ENCODE measurements at regions not wholly inside any gene's neighbourhood (a gene's known extent, or its start where the extent isn't known, plus 50 kb on each side); places are given as distances from the start of the nearest gene placed in this dataset.
"Not testable (repeated sequence)": the region's sequence is repeated elsewhere in the genome, so short reads cannot be mapped to it uniquely, and the experiment has no call there.

- Mint-ChIP-seq H3K27me3 (peaks cover 2% of the 10 kb centered on the region), H3K9me3 (peaks cover 16% of the 10 kb centered on the region), H3K36me3 (ENCODE audit: low read depth) (peaks cover 5% of the 10 kb centered on the region), H3K4me1 (ENCODE audit: low read depth) (no peaks in the 10 kb centered on the region), H3K4me3 (no peak overlapping the region), H3K27ac (no peak overlapping the region)
- DNase-seq, result no peak
These were observed 156.8 kb upstream of the STS start for GRCh38 chrX:6990552-6991193.

DNA sequence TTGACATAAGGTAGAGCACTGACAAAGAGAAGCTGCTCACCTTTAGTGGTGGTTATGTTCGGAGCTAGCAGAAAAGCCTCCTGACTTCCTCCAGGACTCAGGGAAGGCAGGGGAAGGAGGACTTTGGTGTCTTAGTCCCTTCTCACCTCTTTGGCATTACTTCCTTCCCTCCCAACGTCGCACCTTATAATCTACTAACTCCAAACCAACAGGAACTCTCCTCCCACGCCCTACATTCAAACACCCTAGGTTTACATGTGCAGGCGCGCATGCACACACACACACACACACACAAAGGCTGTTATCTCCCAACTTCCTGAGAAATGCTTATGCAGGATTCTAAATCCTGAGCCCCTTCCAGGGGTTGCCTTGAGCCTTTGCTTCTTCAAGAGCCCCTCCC, 157.7 kb upstream of the STS start:
- DNase-seq, result no peak
- H3K36me3 Mint-ChIP-seq (ENCODE audit: low read depth), result peaks cover 5% of the 10 kb centered on the region
- no peak overlapping the region for H3K4me3 Mint-ChIP-seq

GRCh38 chrX:6988694-6989093, 158.8 kb upstream of the STS start:
- not testable (repeated sequence) for H3K4me1 Mint-ChIP-seq (ENCODE audit: low read depth)

More for the DNA sequence above, 157.7 kb upstream of the STS start:
- Mint-ChIP-seq H3K4me1 (ENCODE audit: low read depth) (no peaks in the 10 kb centered on the region), H3K27me3 (peaks cover 2% of the 10 kb centered on the region), H3K27ac (no peak overlapping the region), H3K9me3 (peaks cover 12% of the 10 kb centered on the region)

DNA sequence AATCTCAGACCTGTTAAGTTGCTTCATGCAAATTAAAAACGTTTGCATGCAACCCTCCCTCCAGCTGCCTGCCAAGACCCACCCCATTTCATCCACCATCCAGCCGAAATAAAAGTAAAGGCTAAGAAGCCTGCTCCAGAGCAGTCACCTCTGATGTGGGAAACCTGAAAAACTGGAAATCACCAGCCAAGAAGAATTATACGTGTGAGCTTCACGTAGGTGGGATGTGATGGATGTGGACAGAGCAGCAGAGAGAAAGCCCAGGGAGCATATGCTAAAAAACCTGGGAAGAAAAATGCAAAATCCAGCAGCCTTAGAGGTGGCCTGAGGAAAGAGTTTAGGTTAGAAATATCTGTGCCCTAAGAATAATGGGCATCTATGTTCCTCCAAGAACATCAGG, 160.6 kb upstream of the STS start:
- no peaks in the 10 kb centered on the region for H3K9me3 Mint-ChIP-seq
- H3K36me3 Mint-ChIP-seq (ENCODE audit: low read depth), result no peaks in the 10 kb centered on the region
- DNase-seq, result no peak
- no peaks in the 10 kb centered on the region for H3K27me3 Mint-ChIP-seq
- H3K27ac Mint-ChIP-seq, result no peak overlapping the region
- no peaks in the 10 kb centered on the region for H3K4me1 Mint-ChIP-seq (ENCODE audit: low read depth)
- no peak overlapping the region for H3K4me3 Mint-ChIP-seq

More at GRCh38 chrX:6988694-6989093, 158.8 kb upstream of the STS start:
- H3K27ac Mint-ChIP-seq; H3K9me3 Mint-ChIP-seq; DNase-seq; H3K27me3 Mint-ChIP-seq; H3K4me3 Mint-ChIP-seq; H3K36me3 Mint-ChIP-seq (ENCODE audit: low read depth): not testable (repeated sequence)

- Mint-ChIP-seq H3K4me3 (no peak overlapping the region), H3K9me3 (no peaks in the 10 kb centered on the region), H3K36me3 (ENCODE audit: low read depth) (no peaks in the 10 kb centered on the region), H3K27ac (no peak overlapping the region), H3K27me3 (no peaks in the 10 kb centered on the region), H3K4me1 (ENCODE audit: low read depth) (no peaks in the 10 kb centered on the region)
- DNase-seq, result no peak
These were observed 162.0 kb upstream of the STS start for GRCh38 chrX:6985537-6985936.

DNA sequence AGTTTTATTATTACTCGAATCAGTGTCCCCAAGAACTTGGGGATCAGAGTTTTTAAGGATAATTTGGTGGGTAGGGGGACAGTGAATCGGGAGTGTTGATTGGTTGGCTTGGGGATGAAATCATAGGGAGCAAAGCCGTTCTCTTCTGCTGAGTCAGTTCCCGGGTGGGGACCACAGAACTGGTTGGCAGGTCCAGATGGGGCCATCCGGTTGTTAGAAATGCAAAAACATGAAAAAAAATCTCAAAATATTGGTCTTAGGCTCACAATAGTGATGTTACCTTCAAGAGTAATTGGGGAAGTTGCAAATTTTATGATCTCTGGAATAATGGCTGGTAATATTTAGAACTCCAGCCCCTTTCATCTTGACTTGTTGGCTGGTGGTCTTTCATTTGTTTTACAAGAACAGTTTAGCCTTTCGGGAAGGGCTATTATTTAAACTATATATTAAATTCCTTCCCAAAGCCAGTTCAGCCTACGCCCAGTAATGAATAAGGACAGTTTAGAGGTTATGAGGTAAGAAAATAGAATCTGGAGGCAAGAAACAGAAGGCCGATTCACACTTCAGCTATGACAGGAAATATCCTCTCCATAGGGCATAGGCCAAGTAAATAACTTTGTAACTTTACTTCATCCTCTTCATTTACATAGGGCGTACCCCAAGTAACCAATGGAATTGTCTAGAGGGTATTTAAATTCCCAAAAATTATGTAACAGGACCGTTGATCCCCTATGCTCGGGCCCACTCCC, 164.1 kb upstream of the STS start:
- no peak overlapping the region for H3K4me3 Mint-ChIP-seq
- no peaks in the 10 kb centered on the region for H3K9me3 Mint-ChIP-seq
- no peak for DNase-seq
- H3K36me3 Mint-ChIP-seq (ENCODE audit: low read depth), result no peaks in the 10 kb centered on the region
- H3K27ac Mint-ChIP-seq, result no peak overlapping the region
- no peaks in the 10 kb centered on the region for H3K27me3 Mint-ChIP-seq
- H3K4me1 Mint-ChIP-seq (ENCODE audit: low read depth), result no peaks in the 10 kb centered on the region

- Mint-ChIP-seq H3K27ac (no peak overlapping the region), H3K36me3 (ENCODE audit: low read depth) (peaks cover 10% of the 10 kb centered on the region), H3K4me1 (ENCODE audit: low read depth) (no peaks in the 10 kb centered on the region), H3K9me3 (no peaks in the 10 kb centered on the region), H3K4me3 (no peak overlapping the region), H3K27me3 (no peaks in the 10 kb centered on the region)
- no peak for DNase-seq
These were observed 165.7 kb upstream of the STS start for GRCh38 chrX:6981718-6982406.

DNA sequence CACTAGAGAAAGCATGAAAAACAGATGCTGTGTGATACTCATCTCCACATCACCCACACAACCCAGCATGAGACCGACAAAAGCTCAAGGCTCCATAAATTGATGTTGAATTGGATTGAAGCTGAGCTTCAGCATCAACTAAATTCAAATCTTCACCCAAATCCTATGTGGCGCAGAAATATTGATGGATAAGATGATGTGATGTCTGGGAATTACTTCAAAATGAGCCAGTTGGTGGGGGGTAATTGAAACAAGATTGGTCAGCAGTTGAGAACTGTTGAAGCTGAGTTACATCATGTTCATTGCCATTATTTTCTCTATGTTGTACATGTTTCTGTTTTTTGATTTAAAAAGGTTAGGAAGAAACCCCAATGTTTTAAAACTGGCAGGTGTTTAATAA, 166.5 kb upstream of the STS start:
- H3K4me1 Mint-ChIP-seq (ENCODE audit: low read depth), result no peaks in the 10 kb centered on the region
- H3K4me3 Mint-ChIP-seq, result no peak overlapping the region
- H3K27me3 Mint-ChIP-seq, result no peaks in the 10 kb centered on the region
- H3K27ac Mint-ChIP-seq, result no peak overlapping the region
- H3K36me3 Mint-ChIP-seq (ENCODE audit: low read depth), result peaks cover 10% of the 10 kb centered on the region
- no peaks in the 10 kb centered on the region for H3K9me3 Mint-ChIP-seq
- no peak for DNase-seq

GRCh38 chrX:6968231-6968630, 179.3 kb upstream of the STS start:
- no peak for DNase-seq
- H3K4me1 Mint-ChIP-seq (ENCODE audit: low read depth), result no peaks in the 10 kb centered on the region
- no peaks in the 10 kb centered on the region for H3K27me3 Mint-ChIP-seq
- no peaks in the 10 kb centered on the region for H3K9me3 Mint-ChIP-seq
- no peak overlapping the region for H3K4me3 Mint-ChIP-seq
- no peaks in the 10 kb centered on the region for H3K36me3 Mint-ChIP-seq (ENCODE audit: low read depth)
- H3K27ac Mint-ChIP-seq, result no peak overlapping the region

GRCh38 chrX:6965729-6966128, 181.8 kb upstream of the STS start:
- Mint-ChIP-seq H3K36me3 (ENCODE audit: low read depth) (no peaks in the 10 kb centered on the region), H3K27ac (no peak overlapping the region), H3K9me3 (no peaks in the 10 kb centered on the region), H3K4me3 (no peak overlapping the region), H3K27me3 (no peaks in the 10 kb centered on the region), H3K4me1 (ENCODE audit: low read depth) (no peaks in the 10 kb centered on the region)
- DNase-seq, result no peak

DNA sequence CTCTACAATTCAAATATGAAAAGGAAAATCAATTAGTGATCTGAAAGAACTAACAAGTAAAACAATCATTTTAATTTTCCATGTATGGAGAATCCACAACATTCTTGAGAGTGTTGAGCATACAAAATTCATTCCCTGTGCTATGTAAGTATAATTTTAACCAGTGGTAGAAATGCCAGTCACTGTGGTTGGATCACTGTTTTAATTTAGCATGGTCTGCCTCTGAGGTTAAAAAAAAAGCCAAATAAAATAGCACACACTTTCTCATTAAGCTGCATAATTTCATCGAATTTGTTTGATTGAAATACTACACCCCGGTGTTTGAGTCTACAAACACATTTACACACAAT, 185.5 kb upstream of the STS start:
- Mint-ChIP-seq H3K36me3 (ENCODE audit: low read depth) (no peaks in the 10 kb centered on the region), H3K4me1 (ENCODE audit: low read depth) (no peaks in the 10 kb centered on the region)

GRCh38 chrX:6961286-6962005, 186.1 kb upstream of the STS start:
- no peak overlapping the region for H3K27ac Mint-ChIP-seq
- DNase-seq, result no peak
- H3K9me3 Mint-ChIP-seq, result no peaks in the 10 kb centered on the region
- H3K27me3 Mint-ChIP-seq, result no peaks in the 10 kb centered on the region
- H3K36me3 Mint-ChIP-seq (ENCODE audit: low read depth), result no peaks in the 10 kb centered on the region
- H3K4me1 Mint-ChIP-seq (ENCODE audit: low read depth), result no peaks in the 10 kb centered on the region
- H3K4me3 Mint-ChIP-seq, result no peak overlapping the region

More for the DNA sequence above, 185.5 kb upstream of the STS start:
- DNase-seq, result no peak
- no peak overlapping the region for H3K27ac Mint-ChIP-seq
- no peak overlapping the region for H3K4me3 Mint-ChIP-seq
- H3K9me3 Mint-ChIP-seq, result no peaks in the 10 kb centered on the region
- no peaks in the 10 kb centered on the region for H3K27me3 Mint-ChIP-seq

DNA sequence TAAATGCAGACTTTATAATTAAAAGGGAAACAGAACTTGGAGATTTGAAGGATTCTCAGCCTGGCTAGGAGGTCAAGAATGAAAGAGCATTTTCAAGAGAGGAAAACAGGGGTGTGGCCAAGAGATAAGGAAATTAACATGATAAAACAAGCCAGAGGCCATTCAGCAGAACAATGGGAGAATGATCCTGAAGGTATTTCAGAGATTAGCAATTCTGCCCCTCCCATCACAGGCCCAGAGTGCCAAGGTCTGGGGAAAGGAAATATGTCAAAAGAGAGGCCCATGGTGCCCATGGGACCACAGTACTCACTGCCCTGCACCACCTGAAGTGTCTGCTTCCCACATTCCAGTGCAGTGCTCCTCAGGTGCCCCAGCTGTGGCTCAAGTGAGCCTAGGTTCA, 188.5 kb upstream of the STS start:
- no peak overlapping the region for H3K4me3 Mint-ChIP-seq
- H3K36me3 Mint-ChIP-seq (ENCODE audit: low read depth), result no peaks in the 10 kb centered on the region
- H3K27me3 Mint-ChIP-seq, result no peaks in the 10 kb centered on the region
- no peak for DNase-seq
- H3K27ac Mint-ChIP-seq, result no peak overlapping the region
- H3K9me3 Mint-ChIP-seq, result no peaks in the 10 kb centered on the region
- no peaks in the 10 kb centered on the region for H3K4me1 Mint-ChIP-seq (ENCODE audit: low read depth)

GRCh38 chrX:6954836-6955235, 192.7 kb upstream of the STS start:
- no peaks in the 10 kb centered on the region for H3K36me3 Mint-ChIP-seq (ENCODE audit: low read depth)
- no peak overlapping the region for H3K4me3 Mint-ChIP-seq
- H3K4me1 Mint-ChIP-seq (ENCODE audit: low read depth), result no peaks in the 10 kb centered on the region
- no peaks in the 10 kb centered on the region for H3K27me3 Mint-ChIP-seq
- H3K27ac Mint-ChIP-seq, result no peak overlapping the region
- peaks cover 11% of the 10 kb centered on the region for H3K9me3 Mint-ChIP-seq
- no peak for DNase-seq

GRCh38 chrX:6946168-6946567, 201.3 kb upstream of the STS start:
- Mint-ChIP-seq H3K9me3 (peaks cover 6% of the 10 kb centered on the region), H3K27me3 (no peaks in the 10 kb centered on the region), H3K4me1 (ENCODE audit: low read depth) (no peaks in the 10 kb centered on the region), H3K4me3 (no peak overlapping the region), H3K36me3 (ENCODE audit: low read depth) (no peaks in the 10 kb centered on the region), H3K27ac (no peak overlapping the region)
- DNase-seq, result no peak

All from activated T-cell treated with anti-CD3 and anti-CD28 coated beads, Interleukin-2, amount 50 U/mL, for 24 hours (primary cell).